Caco-2 (cell line): ENCODE measurements at regions not wholly inside any gene's neighbourhood (a gene's known extent, or its start where the extent isn't known, plus 50 kb on each side); places are given as distances from the start of the nearest gene placed in this dataset.

Source experiments
- BruUV-seq: library from RNA; stranded (reverse); fragments of 400-500 nt; replicated peaks from 2 replicates; lab custom pipeline; 2021; lab: Mats Ljungman, UMichigan
- CTCF ChIA-PET: fragments of 300-600 bp; sonication (Branson Sonifier 250); formaldehyde crosslinking; loops from one replicate; lab custom pipeline; 2022; ENCODE audit warnings: antibody characterized with exemption; lab: Charles Lee
- POLR2A ChIA-PET: fragments of 300-600 bp; sonication (Branson Sonifier 250); formaldehyde crosslinking; loops from one replicate; lab custom pipeline; 2022; ENCODE audit warnings: antibody characterized with exemption; lab: Charles Lee
- DNase-seq, 2 experiments: peaks; one replicate each; pipeline versions ENCODE4 v3.0.0 to v3.0.0-alpha.2; 2020 to 2022
- H3K27me3 ChIP-seq: replicated peaks from 2 replicates; pipeline ENCODE4 v1.6.0; 2011; ENCODE audit warnings: low read length; ENCODE audit not compliant: control insufficient read depth, insufficient read depth
- H3K36me3 ChIP-seq: 2 replicates; pipeline ENCODE4 v1.5.1; 2011; ENCODE audit warnings: low read length; ENCODE audit not compliant: control insufficient read depth, insufficient read depth
- H3K4me1 ChIP-seq: fragments of 250-450 bp; sonication (Bioruptor Pico); 2 replicates; pipeline ENCODE4 v1.5.1; 2020; ENCODE audit warnings: mild to moderate bottlenecking
- H3K4me3 ChIP-seq: 2 replicates; pipeline ENCODE4 v1.5.1; 2011; ENCODE audit warnings: low read depth, mild to moderate bottlenecking, control low read depth, low read length
- H3K9me3 ChIP-seq: fragments of 250-450 bp; sonication (Bioruptor Pico); 2 replicates; pipeline ENCODE4 v1.5.1; 2020; ENCODE audit warnings: mild to moderate bottlenecking, moderate library complexity
- H3K27ac Mint-ChIP-seq: one replicate; pipeline ENCODE4 v1.8.0; 2022; ENCODE audit warnings: mixed read lengths; ENCODE audit not compliant: unreplicated experiment
- H3K27me3 Mint-ChIP-seq: one replicate; pipeline ENCODE4 v1.8.0; 2022; ENCODE audit warnings: mixed read lengths; ENCODE audit not compliant: insufficient read depth, unreplicated experiment
- H3K36me3 Mint-ChIP-seq: one replicate; pipeline ENCODE4 v1.8.0; 2022; ENCODE audit warnings: mild to moderate bottlenecking, mixed read lengths; ENCODE audit not compliant: insufficient read depth, unreplicated experiment
- H3K4me1 Mint-ChIP-seq: one replicate; pipeline ENCODE4 v1.8.0; 2022; ENCODE audit warnings: low read depth, mixed read lengths; ENCODE audit not compliant: unreplicated experiment
- H3K4me3 Mint-ChIP-seq: one replicate; pipeline ENCODE4 v1.8.0; 2022; ENCODE audit warnings: mild to moderate bottlenecking, moderate library complexity, mixed read lengths; ENCODE audit not compliant: unreplicated experiment
- H3K9me3 Mint-ChIP-seq: one replicate; pipeline ENCODE4 v1.8.0; 2022; ENCODE audit warnings: mixed read lengths; ENCODE audit not compliant: unreplicated experiment
- CTCF ChIP-seq, 2 experiments: fragments of 200-600 bp in 1 of 2; IDR thresholded peaks; 1 replicate in 1 of 2; 2 replicates in 1 of 2; pipeline versions ENCODE4 v1.5.1 to v1.8.0; 2011 to 2022; ENCODE audit warnings: antibody characterized with exemption in 1 of 2, control low read depth in 1 of 2, inconsistent platforms in 1 of 2, low read depth in 1 of 2, low read length in 1 of 2, mild to moderate bottlenecking in 1 of 2, moderate library complexity in 1 of 2; ENCODE audit not compliant: insufficient read depth in 1 of 2, severe bottlenecking in 1 of 2, unreplicated experiment in 1 of 2
- intact Hi-C: fragments of 100-400 bp; cut with micrococcal nuclease; formaldehyde crosslinking; loops from one replicate; pipeline ENCODE4 v1.10.0; 2022; ENCODE audit not compliant: unreplicated experiment

- Mint-ChIP-seq H3K9me3 (no peaks in the 10 kb centered on the region), H3K27me3 (no peaks in the 10 kb centered on the region), H3K27ac (no peak overlapping the region), H3K4me1 (no peaks in the 10 kb centered on the region), H3K4me3 (no peak overlapping the region), H3K36me3 (no peaks in the 10 kb centered on the region)
- Histone ChIP-seq H3K4me1 (no peaks in the 10 kb centered on the region), H3K9me3 (no peaks in the 10 kb centered on the region), H3K27me3 (no peaks in the 10 kb centered on the region), H3K4me3 (no peak overlapping the region), H3K36me3 (no peaks in the 10 kb centered on the region)
- ChIA-PET CTCF (no interaction called here), POLR2A (no interaction called here)
- TF ChIP-seq CTCF (IDR thresholded peaks at IDR 0.05; ENCODE audit: insufficient read depth in 1 of 2, low read depth in 1 of 2, low read length in 1 of 2, severe bottlenecking in 1 of 2, unreplicated experiment in 1 of 2): no peak
- BruUV-seq: no TSS peak
- intact Hi-C loops: no loop called here
- DNase-seq: no peak
Observed at GRCh38 chr13:47409778-47410177, 512.9 kb upstream of the HTR2A start.

GRCh38 chr13:47408546-47409319 is 511.9 kb upstream of the HTR2A start:
- BruUV-seq: no TSS peak
- Histone ChIP-seq H3K27me3 (no peaks in the 10 kb centered on the region), H3K9me3 (no peaks in the 10 kb centered on the region), H3K4me1 (no peaks in the 10 kb centered on the region), H3K36me3 (no peaks in the 10 kb centered on the region), H3K4me3 (no peak overlapping the region)
- Mint-ChIP-seq H3K4me3 (no peak overlapping the region), H3K4me1 (no peaks in the 10 kb centered on the region), H3K27me3 (no peaks in the 10 kb centered on the region), H3K9me3 (no peaks in the 10 kb centered on the region), H3K36me3 (no peaks in the 10 kb centered on the region), H3K27ac (no peak overlapping the region)
- CTCF ChIA-PET: no interaction called here
- intact Hi-C loops: no loop called here
- POLR2A ChIA-PET: no interaction called here
- DNase-seq: no peak
- no peak for TF ChIP-seq CTCF (IDR thresholded peaks at IDR 0.05; ENCODE audit: insufficient read depth in 1 of 2, low read depth in 1 of 2, low read length in 1 of 2, severe bottlenecking in 1 of 2, unreplicated experiment in 1 of 2)

- Histone ChIP-seq H3K9me3 (no peaks in the 10 kb centered on the region), H3K27me3 (no peaks in the 10 kb centered on the region), H3K36me3 (no peaks in the 10 kb centered on the region), H3K4me3 (no peak overlapping the region), H3K4me1 (no peaks in the 10 kb centered on the region)
- intact Hi-C loops: no loop called here
- no peak overlapping the region for H3K27ac Mint-ChIP-seq
- no peak for DNase-seq
- H3K4me3 Mint-ChIP-seq: no peak overlapping the region
- H3K4me1 Mint-ChIP-seq: no peaks in the 10 kb centered on the region
- ChIA-PET CTCF (no interaction called here), POLR2A (no interaction called here)
- no peaks in the 10 kb centered on the region for H3K36me3 Mint-ChIP-seq
- no peak for TF ChIP-seq CTCF (IDR thresholded peaks at IDR 0.05; ENCODE audit: insufficient read depth in 1 of 2, low read depth in 1 of 2, low read length in 1 of 2, severe bottlenecking in 1 of 2, unreplicated experiment in 1 of 2)
- no peaks in the 10 kb centered on the region for H3K9me3 Mint-ChIP-seq
- no TSS peak for BruUV-seq
- H3K27me3 Mint-ChIP-seq: no peaks in the 10 kb centered on the region
Observed at GRCh38 chr13:47407808-47408207, 511.0 kb upstream of the HTR2A start.
